ENCODE measurements at regions not wholly inside any gene's neighbourhood (a gene's known extent, or its start where the extent isn't known, plus 50 kb on each side); places are given as distances from the start of the nearest gene placed in this dataset.
"Not testable (repeated sequence)": the region's sequence is repeated elsewhere in the genome, so short reads cannot be mapped to it uniquely, and the experiment has no call there.

GRCh38 chr18:42518331-42518730 lies 563.3 kb downstream of the PIK3C3 start:
- not testable (repeated sequence) for H3K9ac ChIP-seq (ENCODE audit: low read depth in 1 of 2, low read length in 2 of 2); H3K9me3 ChIP-seq (ENCODE audit: control insufficient read depth in 2 of 2, low read length in 2 of 2); H3K4me3 ChIP-seq (ENCODE audit: low read length in 2 of 2); H3K27ac ChIP-seq (ENCODE audit: low read depth in 2 of 2, low read length in 2 of 2); H3K27me3 ChIP-seq (ENCODE audit: control insufficient read depth in 2 of 2, insufficient read depth in 2 of 2, low read length in 2 of 2); H3K4me1 ChIP-seq (ENCODE audit: control insufficient read depth in 2 of 2, insufficient read depth in 2 of 2, low read length in 2 of 2); H3K36me3 ChIP-seq (ENCODE audit: control insufficient read depth in 2 of 2, insufficient read depth in 2 of 2, low read length in 2 of 2)

GRCh38 chr18:42520138-42520537 lies 565.1 kb downstream of the PIK3C3 start:
- Histone ChIP-seq H3K4me3 (ENCODE audit: low read length in 2 of 2) (no peak overlapping the region), H3K9me3 (ENCODE audit: control insufficient read depth in 2 of 2, low read length in 2 of 2) (no peaks in the 10 kb centered on the region), H3K27ac (ENCODE audit: low read depth in 2 of 2, low read length in 2 of 2) (no peak overlapping the region), H3K36me3 (ENCODE audit: control insufficient read depth in 2 of 2, insufficient read depth in 2 of 2, low read length in 2 of 2) (no peaks in the 10 kb centered on the region), H3K9ac (ENCODE audit: low read depth in 1 of 2, low read length in 2 of 2) (no peak overlapping the region), H3K4me1 (ENCODE audit: control insufficient read depth in 2 of 2, insufficient read depth in 2 of 2, low read length in 2 of 2) (no peaks in the 10 kb centered on the region), H3K27me3 (ENCODE audit: control insufficient read depth in 2 of 2, insufficient read depth in 2 of 2, low read length in 2 of 2) (no peaks in the 10 kb centered on the region)

GRCh38 chr18:42525905-42526304 lies 570.9 kb downstream of the PIK3C3 start:
- no peaks in the 10 kb centered on the region for H3K36me3 ChIP-seq (ENCODE audit: control insufficient read depth in 2 of 2, insufficient read depth in 2 of 2, low read length in 2 of 2)
- no peaks in the 10 kb centered on the region for H3K27me3 ChIP-seq (ENCODE audit: control insufficient read depth in 2 of 2, insufficient read depth in 2 of 2, low read length in 2 of 2)
- no peak overlapping the region for H3K9ac ChIP-seq (ENCODE audit: low read depth in 1 of 2, low read length in 2 of 2)
- no peaks in the 10 kb centered on the region for H3K9me3 ChIP-seq (ENCODE audit: control insufficient read depth in 2 of 2, low read length in 2 of 2)
- no peaks in the 10 kb centered on the region for H3K4me1 ChIP-seq (ENCODE audit: control insufficient read depth in 2 of 2, insufficient read depth in 2 of 2, low read length in 2 of 2)
- H3K4me3 ChIP-seq (ENCODE audit: low read length in 2 of 2): no peak overlapping the region
- no peak overlapping the region for H3K27ac ChIP-seq (ENCODE audit: low read depth in 2 of 2, low read length in 2 of 2)

- Histone ChIP-seq H3K9me3 (ENCODE audit: control insufficient read depth in 2 of 2, low read length in 2 of 2) (no peaks in the 10 kb centered on the region), H3K4me3 (ENCODE audit: low read length in 2 of 2) (no peak overlapping the region), H3K36me3 (ENCODE audit: control insufficient read depth in 2 of 2, insufficient read depth in 2 of 2, low read length in 2 of 2) (no peaks in the 10 kb centered on the region), H3K9ac (ENCODE audit: low read depth in 1 of 2, low read length in 2 of 2) (no peak overlapping the region), H3K4me1 (ENCODE audit: control insufficient read depth in 2 of 2, insufficient read depth in 2 of 2, low read length in 2 of 2) (no peaks in the 10 kb centered on the region), H3K27me3 (ENCODE audit: control insufficient read depth in 2 of 2, insufficient read depth in 2 of 2, low read length in 2 of 2) (no peaks in the 10 kb centered on the region), H3K27ac (ENCODE audit: low read depth in 2 of 2, low read length in 2 of 2) (no peak overlapping the region)
These were observed 572.7 kb downstream of the PIK3C3 start for GRCh38 chr18:42527766-42528165.

GRCh38 chr18:42530276-42530675 lies 575.2 kb downstream of the PIK3C3 start:
- no peak overlapping the region for H3K9ac ChIP-seq (ENCODE audit: low read depth in 1 of 2, low read length in 2 of 2)
- H3K36me3 ChIP-seq (ENCODE audit: control insufficient read depth in 2 of 2, insufficient read depth in 2 of 2, low read length in 2 of 2): no peaks in the 10 kb centered on the region
- no peak overlapping the region for H3K27ac ChIP-seq (ENCODE audit: low read depth in 2 of 2, low read length in 2 of 2)
- no peaks in the 10 kb centered on the region for H3K4me1 ChIP-seq (ENCODE audit: control insufficient read depth in 2 of 2, insufficient read depth in 2 of 2, low read length in 2 of 2)
- H3K9me3 ChIP-seq (ENCODE audit: control insufficient read depth in 2 of 2, low read length in 2 of 2): no peaks in the 10 kb centered on the region
- H3K4me3 ChIP-seq (ENCODE audit: low read length in 2 of 2): no peak overlapping the region
- H3K27me3 ChIP-seq (ENCODE audit: control insufficient read depth in 2 of 2, insufficient read depth in 2 of 2, low read length in 2 of 2): no peaks in the 10 kb centered on the region

GRCh38 chr18:42532119-42532518 lies 577.1 kb downstream of the PIK3C3 start:
- no peaks in the 10 kb centered on the region for H3K27me3 ChIP-seq (ENCODE audit: control insufficient read depth in 2 of 2, insufficient read depth in 2 of 2, low read length in 2 of 2)
- H3K9ac ChIP-seq (ENCODE audit: low read depth in 1 of 2, low read length in 2 of 2): no peak overlapping the region
- H3K27ac ChIP-seq (ENCODE audit: low read depth in 2 of 2, low read length in 2 of 2): no peak overlapping the region
- no peaks in the 10 kb centered on the region for H3K4me1 ChIP-seq (ENCODE audit: control insufficient read depth in 2 of 2, insufficient read depth in 2 of 2, low read length in 2 of 2)
- H3K9me3 ChIP-seq (ENCODE audit: control insufficient read depth in 2 of 2, low read length in 2 of 2): no peaks in the 10 kb centered on the region
- H3K4me3 ChIP-seq (ENCODE audit: low read length in 2 of 2): no peak overlapping the region
- H3K36me3 ChIP-seq (ENCODE audit: control insufficient read depth in 2 of 2, insufficient read depth in 2 of 2, low read length in 2 of 2): no peaks in the 10 kb centered on the region

GRCh38 chr18:42533009-42533575 lies 578.1 kb downstream of the PIK3C3 start:
- H3K27me3 ChIP-seq (ENCODE audit: control insufficient read depth in 2 of 2, insufficient read depth in 2 of 2, low read length in 2 of 2): no peaks in the 10 kb centered on the region
- no peaks in the 10 kb centered on the region for H3K4me1 ChIP-seq (ENCODE audit: control insufficient read depth in 2 of 2, insufficient read depth in 2 of 2, low read length in 2 of 2)
- H3K4me3 ChIP-seq (ENCODE audit: low read length in 2 of 2): no peak overlapping the region
- no peaks in the 10 kb centered on the region for H3K9me3 ChIP-seq (ENCODE audit: control insufficient read depth in 2 of 2, low read length in 2 of 2)
- H3K27ac ChIP-seq (ENCODE audit: low read depth in 2 of 2, low read length in 2 of 2): no peak overlapping the region
- no peak overlapping the region for H3K9ac ChIP-seq (ENCODE audit: low read depth in 1 of 2, low read length in 2 of 2)
- H3K36me3 ChIP-seq (ENCODE audit: control insufficient read depth in 2 of 2, insufficient read depth in 2 of 2, low read length in 2 of 2): no peaks in the 10 kb centered on the region

- Histone ChIP-seq H3K36me3 (ENCODE audit: control insufficient read depth in 2 of 2, insufficient read depth in 2 of 2, low read length in 2 of 2) (no peaks in the 10 kb centered on the region), H3K27ac (ENCODE audit: low read depth in 2 of 2, low read length in 2 of 2) (no peak overlapping the region), H3K9me3 (ENCODE audit: control insufficient read depth in 2 of 2, low read length in 2 of 2) (no peaks in the 10 kb centered on the region), H3K9ac (ENCODE audit: low read depth in 1 of 2, low read length in 2 of 2) (no peak overlapping the region), H3K27me3 (ENCODE audit: control insufficient read depth in 2 of 2, insufficient read depth in 2 of 2, low read length in 2 of 2) (no peaks in the 10 kb centered on the region), H3K4me1 (ENCODE audit: control insufficient read depth in 2 of 2, insufficient read depth in 2 of 2, low read length in 2 of 2) (no peaks in the 10 kb centered on the region), H3K4me3 (ENCODE audit: low read length in 2 of 2) (no peak overlapping the region)
These were observed 578.6 kb downstream of the PIK3C3 start for GRCh38 chr18:42533616-42534015.

GRCh38 chr18:42534313-42534712 lies 579.3 kb downstream of the PIK3C3 start:
- Histone ChIP-seq H3K4me3 (ENCODE audit: low read length in 2 of 2) (no peak overlapping the region), H3K27ac (ENCODE audit: low read depth in 2 of 2, low read length in 2 of 2) (no peak overlapping the region), H3K9ac (ENCODE audit: low read depth in 1 of 2, low read length in 2 of 2) (no peak overlapping the region), H3K36me3 (ENCODE audit: control insufficient read depth in 2 of 2, insufficient read depth in 2 of 2, low read length in 2 of 2) (no peaks in the 10 kb centered on the region), H3K9me3 (ENCODE audit: control insufficient read depth in 2 of 2, low read length in 2 of 2) (no peaks in the 10 kb centered on the region), H3K27me3 (ENCODE audit: control insufficient read depth in 2 of 2, insufficient read depth in 2 of 2, low read length in 2 of 2) (no peaks in the 10 kb centered on the region), H3K4me1 (ENCODE audit: control insufficient read depth in 2 of 2, insufficient read depth in 2 of 2, low read length in 2 of 2) (no peaks in the 10 kb centered on the region)

GRCh38 chr18:42536442-42536841 lies 579.0 kb downstream of the RIT2 start:
- Histone ChIP-seq H3K36me3 (ENCODE audit: control insufficient read depth in 2 of 2, insufficient read depth in 2 of 2, low read length in 2 of 2) (no peaks in the 10 kb centered on the region), H3K4me1 (ENCODE audit: control insufficient read depth in 2 of 2, insufficient read depth in 2 of 2, low read length in 2 of 2) (no peaks in the 10 kb centered on the region), H3K27me3 (ENCODE audit: control insufficient read depth in 2 of 2, insufficient read depth in 2 of 2, low read length in 2 of 2) (no peaks in the 10 kb centered on the region), H3K9ac (ENCODE audit: low read depth in 1 of 2, low read length in 2 of 2) (no peak overlapping the region), H3K4me3 (ENCODE audit: low read length in 2 of 2) (no peak overlapping the region), H3K9me3 (ENCODE audit: control insufficient read depth in 2 of 2, low read length in 2 of 2) (no peaks in the 10 kb centered on the region), H3K27ac (ENCODE audit: low read depth in 2 of 2, low read length in 2 of 2) (no peak overlapping the region)

- Histone ChIP-seq H3K9me3 (ENCODE audit: control insufficient read depth in 2 of 2, low read length in 2 of 2) (no peaks in the 10 kb centered on the region), H3K4me1 (ENCODE audit: control insufficient read depth in 2 of 2, insufficient read depth in 2 of 2, low read length in 2 of 2) (no peaks in the 10 kb centered on the region), H3K27ac (ENCODE audit: low read depth in 2 of 2, low read length in 2 of 2) (no peak overlapping the region), H3K27me3 (ENCODE audit: control insufficient read depth in 2 of 2, insufficient read depth in 2 of 2, low read length in 2 of 2) (no peaks in the 10 kb centered on the region), H3K36me3 (ENCODE audit: control insufficient read depth in 2 of 2, insufficient read depth in 2 of 2, low read length in 2 of 2) (no peaks in the 10 kb centered on the region), H3K9ac (ENCODE audit: low read depth in 1 of 2, low read length in 2 of 2) (no peak overlapping the region), H3K4me3 (ENCODE audit: low read length in 2 of 2) (no peak overlapping the region)
These were observed 578.2 kb downstream of the RIT2 start for GRCh38 chr18:42537291-42537690.

All from mucosa of rectum (tissue), 2 donors.